LNCAP (cell line): ENCODE measurements at regions not wholly inside any gene's neighbourhood (a gene's known extent, or its start where the extent isn't known, plus 50 kb on each side); places are given as distances from the start of the nearest gene placed in this dataset.

ENCODE experiments used
- CTCF ChIP-seq: fragments of 450-650 bp; IDR thresholded peaks from 2 replicates; pipeline ENCODE4 v1.5.1; 2017; ENCODE audit warnings: mild to moderate bottlenecking

- TF ChIP-seq CTCF: no peak
Observed at GRCh38 chr7:65750511-65751344, 122.1 kb upstream of the VKORC1L1 start.

GRCh38 chr7:65796205-65796604, 76.7 kb upstream of the VKORC1L1 start:
- no peak for TF ChIP-seq CTCF

- no peak for TF ChIP-seq CTCF
Observed at GRCh38 chr7:65798111-65799075, 74.5 kb upstream of the VKORC1L1 start.

- no peak for TF ChIP-seq CTCF
Observed at GRCh38 chr7:65800890-65801341, 72.0 kb upstream of the VKORC1L1 start.

- TF ChIP-seq CTCF: no peak
Observed at GRCh38 chr7:65804887-65805286, 68.0 kb upstream of the VKORC1L1 start.

- no peak for TF ChIP-seq CTCF
Observed at GRCh38 chr7:65809259-65809981, 63.5 kb upstream of the VKORC1L1 start.

GRCh38 chr7:65809982-65810288, 62.9 kb upstream of the VKORC1L1 start:
- no peak for TF ChIP-seq CTCF
